ENCODE measurements at regions not wholly inside any gene's neighbourhood (a gene's known extent, or its start where the extent isn't known, plus 50 kb on each side); places are given as distances from the start of the nearest gene placed in this dataset.
"Not testable (repeated sequence)": the region's sequence is repeated elsewhere in the genome, so short reads cannot be mapped to it uniquely, and the experiment has no call there.

GRCh38 chr16:29251571-29252011, 154.9 kb downstream of the NPIPB11 start:
- peak; percentile 73 to 79 (median 74) for DNase-seq
- H3K4me3 ChIP-seq; intact Hi-C loops (cut with DNase I, micrococcal nuclease); H3K36me3 ChIP-seq (ENCODE audit: low read depth); H3K9me3 ChIP-seq; H3K4me1 ChIP-seq (ENCODE audit: low read depth): not testable (repeated sequence)
- peak; percentile 87 for ATAC-seq

- intact Hi-C loops (cut with DNase I, micrococcal nuclease); DNase-seq; H3K4me1 ChIP-seq (ENCODE audit: low read depth); H3K36me3 ChIP-seq (ENCODE audit: low read depth); ATAC-seq; H3K9me3 ChIP-seq; H3K4me3 ChIP-seq: not testable (repeated sequence)
Measured at GRCh38 chr16:29250923-29251434, 155.5 kb downstream of the NPIPB11 start.

- ATAC-seq; DNase-seq; H3K9me3 ChIP-seq; H3K36me3 ChIP-seq (ENCODE audit: low read depth); intact Hi-C loops (cut with DNase I, micrococcal nuclease); H3K4me1 ChIP-seq (ENCODE audit: low read depth); H3K4me3 ChIP-seq: not testable (repeated sequence)
Measured at GRCh38 chr16:29250469-29250868, 156.0 kb downstream of the NPIPB11 start.

- ATAC-seq; DNase-seq; H3K36me3 ChIP-seq (ENCODE audit: low read depth); H3K4me1 ChIP-seq (ENCODE audit: low read depth); intact Hi-C loops (cut with DNase I, micrococcal nuclease); H3K4me3 ChIP-seq; H3K9me3 ChIP-seq: not testable (repeated sequence)
Measured at GRCh38 chr16:29248940-29249318, 157.6 kb downstream of the NPIPB11 start.

- H3K36me3 ChIP-seq (ENCODE audit: low read depth); intact Hi-C loops (cut with DNase I, micrococcal nuclease); H3K9me3 ChIP-seq; H3K4me1 ChIP-seq (ENCODE audit: low read depth); H3K4me3 ChIP-seq; DNase-seq: not testable (repeated sequence)
- peak; percentile 30 for ATAC-seq
Measured at GRCh38 chr16:29248306-29248939, 158.1 kb downstream of the NPIPB11 start.

- H3K36me3 ChIP-seq (ENCODE audit: low read depth); intact Hi-C loops (cut with DNase I, micrococcal nuclease); ATAC-seq; H3K4me1 ChIP-seq (ENCODE audit: low read depth); DNase-seq; H3K4me3 ChIP-seq; H3K9me3 ChIP-seq: not testable (repeated sequence)
Measured at GRCh38 chr16:29246091-29246490, 160.4 kb downstream of the NPIPB11 start.

GRCh38 chr16:29237971-29238370, 168.5 kb downstream of the NPIPB11 start:
- TF ChIP-seq CTCF (IDR thresholded peaks at IDR 0.05): no peak
- no peak overlapping the region for H3K4me3 ChIP-seq
- intact Hi-C loops (cut with DNase I, micrococcal nuclease): no loop called here
- no peak for ATAC-seq
- DNase-seq: no peak
- H3K9me3 ChIP-seq: no peaks in the 10 kb centered on the region
- no peaks in the 10 kb centered on the region for H3K36me3 ChIP-seq (ENCODE audit: low read depth)
- H3K4me1 ChIP-seq (ENCODE audit: low read depth): no peaks in the 10 kb centered on the region

GRCh38 chr16:29237495-29237894, 169.0 kb downstream of the NPIPB11 start:
- H3K4me3 ChIP-seq; intact Hi-C loops (cut with DNase I, micrococcal nuclease); H3K9me3 ChIP-seq; ATAC-seq; H3K4me1 ChIP-seq (ENCODE audit: low read depth); H3K36me3 ChIP-seq (ENCODE audit: low read depth); DNase-seq: not testable (repeated sequence)

GRCh38 chr16:29237023-29237422, 169.5 kb downstream of the NPIPB11 start:
- H3K4me3 ChIP-seq; H3K36me3 ChIP-seq (ENCODE audit: low read depth); DNase-seq; ATAC-seq; H3K4me1 ChIP-seq (ENCODE audit: low read depth); H3K9me3 ChIP-seq; intact Hi-C loops (cut with DNase I, micrococcal nuclease): not testable (repeated sequence)

GRCh38 chr16:29235836-29236370, 170.6 kb downstream of the NPIPB11 start:
- H3K4me1 ChIP-seq (ENCODE audit: low read depth); ATAC-seq; H3K4me3 ChIP-seq; H3K36me3 ChIP-seq (ENCODE audit: low read depth); intact Hi-C loops (cut with DNase I, micrococcal nuclease); H3K9me3 ChIP-seq; DNase-seq: not testable (repeated sequence)

GRCh38 chr16:29234536-29235275, 171.8 kb downstream of the NPIPB11 start:
- intact Hi-C loops (cut with DNase I, micrococcal nuclease); DNase-seq; ATAC-seq; H3K4me1 ChIP-seq (ENCODE audit: low read depth); H3K36me3 ChIP-seq (ENCODE audit: low read depth); H3K4me3 ChIP-seq; H3K9me3 ChIP-seq: not testable (repeated sequence)

GRCh38 chr16:29233705-29234404, 172.7 kb downstream of the NPIPB11 start:
- H3K4me3 ChIP-seq; H3K9me3 ChIP-seq; H3K36me3 ChIP-seq (ENCODE audit: low read depth); DNase-seq; ATAC-seq; H3K4me1 ChIP-seq (ENCODE audit: low read depth); intact Hi-C loops (cut with DNase I, micrococcal nuclease): not testable (repeated sequence)

All from mucosa of descending colon (tissue), 3 donors.